T-helper 9 cell (primary cell): ENCODE measurements at regions not wholly inside any gene's neighbourhood (a gene's known extent, or its start where the extent isn't known, plus 50 kb on each side); places are given as distances from the start of the nearest gene placed in this dataset.
"Not testable (repeated sequence)": the region's sequence is repeated elsewhere in the genome, so short reads cannot be mapped to it uniquely, and the experiment has no call there.

Source experiments
- DNase-seq: peaks from one replicate; pipeline ENCODE4 v3.0.0-alpha.2; 2020

- DNase-seq = no peak
Observed at GRCh38 chr20:40313730-40314129, 375.3 kb downstream of the MAFB start.

- no peak for DNase-seq
Observed at GRCh38 chr20:40309731-40310130, 379.3 kb downstream of the MAFB start.

- no peak for DNase-seq
Observed at GRCh38 chr20:40307997-40308396, 381.0 kb downstream of the MAFB start.

- no peak for DNase-seq
Observed at GRCh38 chr20:40307268-40307667, 381.8 kb downstream of the MAFB start.

- no peak for DNase-seq
Observed at GRCh38 chr20:40305303-40305702, 383.7 kb downstream of the MAFB start.

GRCh38 chr20:40304119-40304613 is 384.9 kb downstream of the MAFB start:
- DNase-seq = no peak

GRCh38 chr20:40294747-40295146 is 394.3 kb downstream of the MAFB start:
- no peak for DNase-seq

GRCh38 chr20:40294175-40294574 is 394.9 kb downstream of the MAFB start:
- no peak for DNase-seq

- no peak for DNase-seq
Observed at GRCh38 chr20:40293740-40294139, 395.3 kb downstream of the MAFB start.

GRCh38 chr20:40291493-40292135 is 397.4 kb downstream of the MAFB start:
- DNase-seq = no peak

GRCh38 chr20:40287683-40288082 is 401.4 kb downstream of the MAFB start:
- no peak for DNase-seq

GRCh38 chr20:40286975-40287531 is 402.0 kb downstream of the MAFB start:
- DNase-seq = no peak

GRCh38 chr20:40284611-40285010 is 404.4 kb downstream of the MAFB start:
- no peak for DNase-seq

GRCh38 chr20:40283689-40284088 is 405.3 kb downstream of the MAFB start:
- DNase-seq = no peak

- no peak for DNase-seq
Observed at GRCh38 chr20:40282941-40283340, 406.1 kb downstream of the MAFB start.

- DNase-seq = no peak
Observed at GRCh38 chr20:40282541-40282940, 406.5 kb downstream of the MAFB start.

- DNase-seq = no peak
Observed at GRCh38 chr20:40280616-40281015, 408.4 kb downstream of the MAFB start.

- no peak for DNase-seq
Observed at GRCh38 chr20:40279390-40279789, 409.6 kb downstream of the MAFB start.

- DNase-seq = no peak
Observed at GRCh38 chr20:40278673-40279072, 410.4 kb downstream of the MAFB start.

GRCh38 chr20:40276301-40276700 is 412.7 kb downstream of the MAFB start:
- no peak for DNase-seq

- no peak for DNase-seq
Observed at GRCh38 chr20:40275738-40276137, 413.3 kb downstream of the MAFB start.

- no peak for DNase-seq
Observed at GRCh38 chr20:40274912-40275533, 414.0 kb downstream of the MAFB start.

GRCh38 chr20:40269274-40269673 is 419.8 kb downstream of the MAFB start:
- not testable (repeated sequence) for DNase-seq

- DNase-seq = no peak
Observed at GRCh38 chr20:40268321-40269075, 420.5 kb downstream of the MAFB start.
